Activated T-helper 9 cell treated with anti-CD3 and anti-CD28 coated beads, Interleukin-2, amount 50 U/mL, for 16 hours (primary cell): ENCODE measurements at regions not wholly inside any gene's neighbourhood (a gene's known extent, or its start where the extent isn't known, plus 50 kb on each side); places are given as distances from the start of the nearest gene placed in this dataset.

ENCODE experiments used
- DNase-seq: peaks from one replicate; pipeline ENCODE4 v3.0.0-alpha.2; 2020; ENCODE audit warnings: low read depth

GRCh38 chr9:105828171-105828570 lies 133.8 kb downstream of the TMEM38B start:
- DNase-seq, result no peak

- no peak for DNase-seq
These were observed 134.4 kb downstream of the TMEM38B start for GRCh38 chr9:105828596-105829213.

- DNase-seq, result no peak
These were observed 136.1 kb downstream of the TMEM38B start for GRCh38 chr9:105830461-105830860.

GRCh38 chr9:105832096-105832710 lies 137.9 kb downstream of the TMEM38B start:
- no peak for DNase-seq

- no peak for DNase-seq
These were observed 139.1 kb downstream of the TMEM38B start for GRCh38 chr9:105833271-105833975.

- no peak for DNase-seq
These were observed 140.1 kb downstream of the TMEM38B start for GRCh38 chr9:105834404-105834803.

- no peak for DNase-seq
These were observed 141.4 kb downstream of the TMEM38B start for GRCh38 chr9:105835721-105836120.

- no peak for DNase-seq
These were observed 142.8 kb downstream of the TMEM38B start for GRCh38 chr9:105836936-105837660.

GRCh38 chr9:105841562-105841961 lies 147.2 kb downstream of the TMEM38B start:
- DNase-seq, result no peak

GRCh38 chr9:105842023-105842644 lies 147.8 kb downstream of the TMEM38B start:
- DNase-seq, result no peak

- no peak for DNase-seq
These were observed 152.5 kb downstream of the TMEM38B start for GRCh38 chr9:105846825-105847224.

- DNase-seq, result no peak
These were observed 156.6 kb downstream of the TMEM38B start for GRCh38 chr9:105850852-105851500.

GRCh38 chr9:105854026-105854782 lies 159.9 kb downstream of the TMEM38B start:
- DNase-seq, result no peak

GRCh38 chr9:105854783-105855724 lies 160.7 kb downstream of the TMEM38B start:
- no peak for DNase-seq

- no peak for DNase-seq
These were observed 161.6 kb downstream of the TMEM38B start for GRCh38 chr9:105855987-105856386.

- no peak for DNase-seq
These were observed 163.8 kb downstream of the TMEM38B start for GRCh38 chr9:105858006-105858690.

GRCh38 chr9:105858877-105859276 lies 164.5 kb downstream of the TMEM38B start:
- no peak for DNase-seq

- DNase-seq, result no peak
These were observed 165.2 kb downstream of the TMEM38B start for GRCh38 chr9:105859428-105860091.

GRCh38 chr9:105860516-105860915 lies 166.2 kb downstream of the TMEM38B start:
- DNase-seq, result no peak
